ENCODE measurements at regions not wholly inside any gene's neighbourhood (a gene's known extent, or its start where the extent isn't known, plus 50 kb on each side); places are given as distances from the start of the nearest gene placed in this dataset.

DNA sequence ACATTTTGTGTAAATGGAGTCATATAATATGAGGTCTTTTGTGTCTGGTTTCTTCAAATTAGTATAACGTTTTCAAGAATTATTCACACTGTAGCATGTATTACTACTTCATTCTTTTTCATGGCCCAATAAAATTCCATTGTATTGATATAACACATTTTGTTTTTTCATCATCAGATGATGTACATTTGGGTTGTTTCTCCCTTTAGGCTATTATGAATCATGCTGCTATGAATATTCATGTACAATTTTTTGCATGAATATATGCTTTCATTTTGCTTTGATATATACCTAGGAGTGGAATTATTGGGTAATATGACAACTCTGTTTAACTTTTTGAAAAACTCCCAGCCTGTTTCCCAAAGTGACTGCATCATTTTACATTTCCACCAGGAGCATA, 220.2 kb downstream of the NR4A2 start:
- TF ChIP-seq, protein P1, sequence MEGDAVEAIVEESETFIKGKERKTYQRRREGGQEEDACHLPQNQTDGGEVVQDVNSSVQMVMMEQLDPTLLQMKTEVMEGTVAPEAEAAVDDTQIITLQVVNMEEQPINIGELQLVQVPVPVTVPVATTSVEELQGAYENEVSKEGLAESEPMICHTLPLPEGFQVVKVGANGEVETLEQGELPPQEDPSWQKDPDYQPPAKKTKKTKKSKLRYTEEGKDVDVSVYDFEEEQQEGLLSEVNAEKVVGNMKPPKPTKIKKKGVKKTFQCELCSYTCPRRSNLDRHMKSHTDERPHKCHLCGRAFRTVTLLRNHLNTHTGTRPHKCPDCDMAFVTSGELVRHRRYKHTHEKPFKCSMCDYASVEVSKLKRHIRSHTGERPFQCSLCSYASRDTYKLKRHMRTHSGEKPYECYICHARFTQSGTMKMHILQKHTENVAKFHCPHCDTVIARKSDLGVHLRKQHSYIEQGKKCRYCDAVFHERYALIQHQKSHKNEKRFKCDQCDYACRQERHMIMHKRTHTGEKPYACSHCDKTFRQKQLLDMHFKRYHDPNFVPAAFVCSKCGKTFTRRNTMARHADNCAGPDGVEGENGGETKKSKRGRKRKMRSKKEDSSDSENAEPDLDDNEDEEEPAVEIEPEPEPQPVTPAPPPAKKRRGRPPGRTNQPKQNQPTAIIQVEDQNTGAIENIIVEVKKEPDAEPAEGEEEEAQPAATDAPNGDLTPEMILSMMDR (IDR thresholded peaks at IDR 0.05; ENCODE audit: low read depth, low read length): no peak
- TF ChIP-seq, protein P2, sequence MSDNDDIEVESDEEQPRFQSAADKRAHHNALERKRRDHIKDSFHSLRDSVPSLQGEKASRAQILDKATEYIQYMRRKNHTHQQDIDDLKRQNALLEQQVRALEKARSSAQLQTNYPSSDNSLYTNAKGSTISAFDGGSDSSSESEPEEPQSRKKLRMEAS (IDR thresholded peaks at IDR 0.05; ENCODE audit: low read depth, low read length): no peak
- TF ChIP-seq POLR2A (IDR thresholded peaks at IDR 0.05; ENCODE audit: extremely low read depth, insufficient read length): no peak

All from NB4 (cell line).